22Rv1 (cell line): ENCODE measurements at regions not wholly inside any gene's neighbourhood (a gene's known extent, or its start where the extent isn't known, plus 50 kb on each side); places are given as distances from the start of the nearest gene placed in this dataset.

Experiments used
- CTCF ChIP-seq: fragments of 450-650 bp; IDR thresholded peaks from 2 replicates; pipeline ENCODE4 v1.5.1; 2017; ENCODE audit warnings: mild to moderate bottlenecking
- ZFX ChIP-seq: fragments of 450-650 bp; IDR thresholded peaks from 2 replicates; pipeline ENCODE4 v1.6.1; 2017; ENCODE audit warnings: antibody characterized with exemption, borderline replicate concordance

GRCh38 chr12:97140355-97140754 lies 233.3 kb downstream of the NEDD1 start:
- no peak for TF ChIP-seq CTCF
- no peak for TF ChIP-seq ZFX
